ENCODE measurements at regions not wholly inside any gene's neighbourhood (a gene's known extent, or its start where the extent isn't known, plus 50 kb on each side); places are given as distances from the start of the nearest gene placed in this dataset.

DNA sequence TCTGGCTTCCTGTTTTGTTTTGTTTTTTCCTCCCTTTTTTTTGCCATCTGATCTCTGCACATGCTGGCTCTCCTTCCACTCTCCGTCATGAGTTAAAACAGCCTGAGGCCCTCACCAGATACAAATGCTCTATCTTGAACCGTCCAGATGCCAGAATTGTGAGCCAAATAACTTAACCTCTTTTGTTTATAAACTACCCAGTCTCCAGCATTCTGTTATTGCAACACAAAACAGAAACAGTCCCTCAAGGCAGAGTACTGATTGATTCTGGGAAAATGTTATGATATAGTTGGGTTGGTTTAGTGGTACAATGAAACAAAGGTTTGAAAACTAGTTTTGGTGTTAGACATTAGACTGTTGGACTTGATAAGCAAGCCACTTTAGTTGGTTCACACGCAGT is 1390.0 kb upstream of the RAG2 start:
- Histone ChIP-seq H3K4me1 (ENCODE audit: insufficient read depth, low read length) (no peaks in the 10 kb centered on the region), H2AFZ (ENCODE audit: low read length) (no peak overlapping the region), H3K79me2 (ENCODE audit: insufficient read depth, low read length) (no peaks in the 10 kb centered on the region), H3K36me3 (replicated peaks in 1 of 2; ENCODE audit: control insufficient read depth in 1 of 2, insufficient read depth in 2 of 2, low read length in 2 of 2) (no peaks in the 10 kb centered on the region), H3K9ac (ENCODE audit: insufficient read depth, low read depth, low read length) (no peak overlapping the region), H4K20me1 (ENCODE audit: insufficient read depth, low read length) (no peaks in the 10 kb centered on the region), H3K4me2 (ENCODE audit: low read depth, low read length) (no peak overlapping the region), H3K9me3 (ENCODE audit: low read length) (peaks cover 21% of the 10 kb centered on the region), H3K27ac (ENCODE audit: extremely low read length, insufficient read depth, low read length) (no peak overlapping the region), H3K4me3 (replicated peaks in 1 of 3; ENCODE audit: insufficient read depth in 1 of 3, low read depth in 2 of 3, low read length in 3 of 3) (no peak overlapping the region), H3K27me3 (ENCODE audit: control insufficient read depth in 1 of 2, insufficient read depth in 2 of 2, low read length in 2 of 2) (no peaks in the 10 kb centered on the region)
- intact Hi-C loops (cut with micrococcal nuclease; ENCODE audit: unreplicated experiment), result no loop called here
- BruUV-seq (replicated peaks), result no TSS peak
- no peak for TF ChIP-seq THAP7 (CRISPR knock-in tag; IDR thresholded peaks at IDR 0.05)
- TF ChIP-seq, protein P1, sequence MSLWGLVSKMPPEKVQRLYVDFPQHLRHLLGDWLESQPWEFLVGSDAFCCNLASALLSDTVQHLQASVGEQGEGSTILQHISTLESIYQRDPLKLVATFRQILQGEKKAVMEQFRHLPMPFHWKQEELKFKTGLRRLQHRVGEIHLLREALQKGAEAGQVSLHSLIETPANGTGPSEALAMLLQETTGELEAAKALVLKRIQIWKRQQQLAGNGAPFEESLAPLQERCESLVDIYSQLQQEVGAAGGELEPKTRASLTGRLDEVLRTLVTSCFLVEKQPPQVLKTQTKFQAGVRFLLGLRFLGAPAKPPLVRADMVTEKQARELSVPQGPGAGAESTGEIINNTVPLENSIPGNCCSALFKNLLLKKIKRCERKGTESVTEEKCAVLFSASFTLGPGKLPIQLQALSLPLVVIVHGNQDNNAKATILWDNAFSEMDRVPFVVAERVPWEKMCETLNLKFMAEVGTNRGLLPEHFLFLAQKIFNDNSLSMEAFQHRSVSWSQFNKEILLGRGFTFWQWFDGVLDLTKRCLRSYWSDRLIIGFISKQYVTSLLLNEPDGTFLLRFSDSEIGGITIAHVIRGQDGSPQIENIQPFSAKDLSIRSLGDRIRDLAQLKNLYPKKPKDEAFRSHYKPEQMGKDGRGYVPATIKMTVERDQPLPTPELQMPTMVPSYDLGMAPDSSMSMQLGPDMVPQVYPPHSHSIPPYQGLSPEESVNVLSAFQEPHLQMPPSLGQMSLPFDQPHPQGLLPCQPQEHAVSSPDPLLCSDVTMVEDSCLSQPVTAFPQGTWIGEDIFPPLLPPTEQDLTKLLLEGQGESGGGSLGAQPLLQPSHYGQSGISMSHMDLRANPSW (CRISPR knock-in tag; IDR thresholded peaks at IDR 0.05; ENCODE audit: borderline replicate concordance), result no peak
- no peak for TF ChIP-seq ZNF720 (CRISPR knock-in tag; IDR thresholded peaks at IDR 0.05)
- no peak for TF ChIP-seq GPBP1L1 (CRISPR knock-in tag; IDR thresholded peaks at IDR 0.05)
- no peak for TF ChIP-seq MAFK (conservative IDR thresholded peaks at IDR 0.05 in 1 of 2, IDR thresholded peaks at IDR 0.05 in 1 of 2; ENCODE audit: low read length in 2 of 2)
- no peak for TF ChIP-seq ZNF883 (CRISPR knock-in tag; IDR thresholded peaks at IDR 0.05; ENCODE audit: not compliant biosample characterization)
- no peak for TF ChIP-seq ZFP90 (CRISPR knock-in tag; IDR thresholded peaks at IDR 0.05; ENCODE audit: borderline replicate concordance)
- TF ChIP-seq TEAD3 (CRISPR knock-in tag; optimal IDR thresholded peaks at IDR 0.05; ENCODE audit: borderline replicate concordance), result no peak
- no peak for TF ChIP-seq HMG20A (CRISPR knock-in tag; IDR thresholded peaks at IDR 0.05; ENCODE audit: borderline replicate concordance)
- CTCF ChIA-PET (ENCODE audit: low intra/inter-chr PET ratio, low total read pairs), result no interaction called here
- no peak for ATAC-seq
- in situ Hi-C loops (cut with HindIII; ENCODE audit: extremely low pct_ligation_motif_present, low pct_unique_long_range_greater_than_20kb), result no loop called here
- FAIRE-seq, result no peak
- WGBS (ENCODE audit: low lambda C conversion rate), result 3% methylated on average over 3 of the region's 3 CpGs
- DNase-seq (ENCODE audit: low spot score), result no peak
- POLR2A ChIA-PET, result no interaction called here

Data from HepG2 (cell line).